HT-29 (cell line): ENCODE measurements at regions not wholly inside any gene's neighbourhood (a gene's known extent, or its start where the extent isn't known, plus 50 kb on each side); places are given as distances from the start of the nearest gene placed in this dataset.
"Not testable (repeated sequence)": the region's sequence is repeated elsewhere in the genome, so short reads cannot be mapped to it uniquely, and the experiment has no call there.

Experiments
- DNase-seq: peaks from one replicate; pipeline ENCODE4 v3.0.0-alpha.2; 2015; ENCODE audit warnings: low spot score

DNA sequence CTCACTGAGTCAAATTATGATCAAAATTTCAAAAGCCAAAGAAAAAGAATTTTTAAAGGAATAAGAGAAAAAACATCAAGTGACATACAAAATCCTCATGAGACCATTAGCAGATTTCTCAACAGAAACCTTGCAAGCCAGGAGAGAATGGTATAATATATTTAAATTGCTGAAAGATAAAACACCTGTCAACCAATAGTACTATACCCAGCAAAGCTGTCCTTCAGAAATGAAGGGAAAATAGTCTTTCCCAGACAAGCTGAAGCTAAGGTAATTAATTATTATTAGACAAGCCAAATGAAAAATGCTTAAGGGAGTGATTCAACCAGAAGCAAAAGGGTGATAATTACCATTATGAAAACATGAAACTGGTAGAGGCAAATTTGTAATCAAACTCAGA is 104.2 kb upstream of the TET2 start:
- DNase-seq = no peak

DNA sequence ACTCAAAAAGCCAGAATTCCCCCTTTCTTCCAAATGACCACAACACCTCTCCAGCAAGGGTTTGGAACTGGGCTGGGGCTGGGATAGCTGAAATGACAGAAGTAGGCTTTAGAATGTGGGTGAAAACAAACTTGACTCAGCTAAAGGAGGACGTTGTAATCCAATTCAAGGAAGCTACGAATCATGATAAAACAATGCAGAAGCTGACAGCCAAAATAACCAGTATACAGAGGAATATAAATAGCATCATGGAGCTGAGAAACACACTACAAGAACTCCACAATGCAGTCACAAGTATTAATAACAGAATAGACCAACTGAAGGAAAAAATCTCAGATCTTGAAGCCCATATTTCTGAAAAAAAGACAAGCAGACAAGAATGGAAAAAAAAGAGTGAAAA is 95.8 kb upstream of the TET2 start:
- no peak for DNase-seq

DNA sequence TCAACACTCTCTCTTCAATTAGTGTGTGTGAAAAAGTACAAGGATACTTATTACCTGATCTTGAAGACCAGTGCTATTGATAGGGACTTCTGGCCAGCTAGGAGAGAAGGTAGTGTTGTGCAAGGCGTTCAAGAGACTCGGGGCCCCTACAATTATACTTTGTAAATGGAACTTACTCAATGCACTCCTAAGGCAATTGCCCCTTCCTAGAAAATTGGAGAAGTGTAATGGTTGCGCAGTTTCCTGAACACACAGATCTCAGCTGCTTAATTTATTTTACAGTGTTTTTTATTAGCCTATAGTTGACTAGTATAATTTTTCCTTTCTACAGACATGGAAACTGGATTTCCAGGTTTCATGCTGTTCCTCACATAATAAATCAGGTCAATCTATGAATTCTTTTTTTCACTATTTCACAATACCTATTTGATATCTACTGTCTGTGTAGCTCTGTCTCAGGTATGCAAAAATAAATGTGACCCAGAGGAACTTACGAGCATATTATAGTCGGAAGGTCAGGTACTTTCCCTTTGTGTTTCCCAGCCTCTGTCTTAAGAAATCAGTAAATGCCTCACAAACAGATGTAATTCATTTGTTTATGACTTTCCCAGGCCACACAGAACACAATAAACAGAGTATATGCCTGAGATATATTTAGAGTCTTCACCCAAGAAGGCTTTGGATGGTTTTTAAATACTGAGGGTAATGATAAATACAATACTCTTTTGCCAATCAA is 89.1 kb upstream of the TET2 start:
- no peak for DNase-seq

DNA sequence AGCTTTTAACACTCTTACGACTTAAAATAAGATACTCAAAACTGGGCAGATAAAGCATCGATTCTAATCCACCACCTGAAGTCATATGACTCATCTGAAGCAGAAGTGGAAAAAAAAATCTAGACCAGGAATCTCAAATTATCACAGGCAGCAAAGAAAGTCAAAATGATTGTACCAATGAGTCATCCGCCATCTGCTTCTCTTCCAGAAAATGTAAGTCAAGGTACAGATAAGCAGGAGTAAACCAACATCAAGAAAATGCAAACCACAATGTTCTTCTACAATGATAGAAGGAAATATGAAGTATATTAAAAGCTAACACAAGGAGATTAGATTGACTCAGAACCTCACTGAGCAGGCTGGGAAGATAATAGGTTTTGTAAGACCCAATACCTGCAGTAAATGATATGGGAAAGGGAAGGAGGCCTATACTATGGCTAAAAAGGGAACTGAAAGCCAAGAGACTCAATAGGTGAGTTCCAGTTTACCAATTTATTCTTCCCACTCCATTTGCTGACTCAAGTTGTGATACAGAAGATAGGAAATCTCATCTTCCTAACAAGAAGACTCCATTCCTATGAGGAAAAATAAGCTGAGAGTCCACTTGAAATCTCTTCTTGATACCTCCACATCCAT is 88.4 kb upstream of the TET2 start:
- no peak for DNase-seq

DNA sequence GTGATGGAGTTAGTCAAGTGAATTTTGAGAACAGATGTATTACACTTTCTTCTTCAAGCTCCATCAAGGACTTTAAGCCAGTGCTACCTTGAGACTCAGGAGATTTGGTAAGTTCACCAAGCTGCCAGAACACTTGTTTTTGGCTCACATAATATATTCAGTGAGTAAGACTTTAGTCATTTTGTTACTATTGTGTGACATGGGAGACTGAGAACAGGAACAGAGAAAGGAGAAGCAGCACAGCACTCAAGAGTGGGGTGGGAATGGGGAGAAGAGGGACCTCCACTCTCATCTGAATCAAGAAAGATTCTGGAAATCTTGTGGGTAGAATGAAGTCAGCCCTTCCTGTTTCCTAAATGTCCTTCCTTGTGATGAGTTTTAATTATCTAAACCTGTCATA is 87.3 kb upstream of the TET2 start:
- no peak for DNase-seq

DNA sequence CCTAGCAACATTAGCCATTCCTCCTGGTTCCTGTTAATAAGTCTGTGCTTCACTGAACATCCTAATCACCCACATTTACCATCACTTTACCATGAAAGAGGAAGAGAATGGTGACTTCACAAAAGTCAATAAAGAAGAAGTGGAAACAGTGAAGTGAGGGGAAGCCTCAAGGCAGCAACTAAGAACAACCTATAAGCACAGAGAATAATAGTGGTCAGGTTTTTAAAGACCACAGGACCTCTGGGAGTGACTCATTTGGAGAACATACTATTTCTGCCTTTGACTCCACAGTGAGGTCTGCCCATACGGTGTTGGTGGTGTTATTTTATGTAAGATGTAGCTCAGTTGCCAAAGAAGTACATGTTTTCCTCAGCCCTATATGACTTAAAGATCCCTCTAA is 86.0 kb upstream of the TET2 start:
- DNase-seq = no peak

DNA sequence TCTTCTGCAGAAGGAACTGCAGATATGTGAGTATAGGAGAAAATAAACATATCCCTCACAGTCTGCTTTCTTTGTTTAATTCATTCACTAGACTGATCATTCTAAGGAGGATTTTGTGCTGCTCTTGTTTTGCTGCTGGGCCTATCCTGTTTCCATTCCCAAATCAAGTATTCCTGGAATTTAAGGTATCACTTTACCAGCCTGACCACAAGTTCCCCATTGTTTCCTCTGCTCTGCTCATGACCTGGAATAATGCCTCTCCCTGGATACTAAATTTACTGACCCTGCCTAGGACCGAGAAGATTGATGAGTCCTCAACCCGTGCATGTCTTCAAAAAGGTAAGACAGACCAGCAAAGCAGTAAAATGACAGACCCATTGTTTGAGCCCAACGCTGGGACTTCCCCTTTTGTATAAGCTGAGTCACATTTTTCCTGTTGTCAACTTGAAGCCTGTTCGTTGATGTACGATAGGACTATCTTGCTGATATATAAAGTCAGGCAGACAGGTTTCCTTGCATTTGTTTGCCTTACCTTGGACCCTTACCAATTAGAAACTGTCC is 85.5 kb upstream of the TET2 start:
- DNase-seq = no peak

DNA sequence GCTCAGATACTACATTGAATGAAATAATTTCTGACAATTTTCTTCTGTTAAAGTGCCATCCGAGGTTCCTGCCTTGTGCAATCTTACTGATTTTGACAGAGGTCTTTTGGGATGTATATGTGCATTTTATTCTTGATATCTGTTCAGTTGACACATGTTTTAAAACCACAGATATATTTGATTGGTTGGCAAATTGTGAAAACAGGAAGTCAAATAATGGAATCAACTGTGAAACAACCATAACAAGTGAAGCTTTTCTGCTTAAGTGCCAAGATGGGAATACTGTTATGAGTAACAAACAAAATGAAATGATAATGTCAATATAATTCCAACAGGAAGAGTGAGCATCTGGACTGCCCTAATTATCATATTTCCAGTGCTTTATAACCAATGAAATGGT is 84.9 kb upstream of the TET2 start:
- DNase-seq = no peak

DNA sequence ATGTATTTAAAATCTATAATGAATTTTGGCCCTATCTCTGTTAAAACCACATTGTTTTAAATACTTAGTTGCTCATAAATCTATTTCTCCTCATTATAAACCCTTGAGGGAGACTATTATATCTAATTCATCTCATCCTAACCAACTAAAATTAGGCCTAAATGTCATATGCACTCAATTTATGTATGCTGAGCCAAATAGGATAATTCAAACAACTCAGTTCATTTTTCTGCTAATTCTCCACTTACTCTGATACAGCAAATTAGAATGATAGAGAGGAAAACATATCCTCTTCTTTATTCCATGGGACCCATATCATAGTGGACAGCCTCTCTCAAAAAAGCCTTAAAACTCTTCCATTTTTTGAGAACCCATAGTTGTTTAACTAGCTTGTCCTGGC is 80.3 kb upstream of the TET2 start:
- no peak for DNase-seq

DNA sequence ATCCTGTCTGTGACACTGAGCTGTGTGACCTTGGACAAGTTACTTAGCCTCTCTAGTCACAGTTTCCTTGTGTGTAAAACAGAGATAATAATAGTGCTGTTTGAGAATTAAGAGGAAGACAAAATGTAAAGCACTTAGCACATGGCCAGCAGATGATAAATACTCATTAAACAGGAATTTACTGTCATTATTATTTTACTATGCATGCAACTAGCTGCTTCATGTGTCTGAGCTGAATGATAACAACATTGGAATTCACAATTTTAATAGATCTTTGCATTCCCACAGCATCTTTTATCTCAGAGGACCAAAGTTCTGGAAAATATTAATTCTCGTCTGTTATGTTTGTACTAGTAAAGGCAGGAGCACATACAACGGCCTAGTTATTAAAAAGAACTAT is 79.2 kb upstream of the TET2 start:
- DNase-seq = no peak

DNA sequence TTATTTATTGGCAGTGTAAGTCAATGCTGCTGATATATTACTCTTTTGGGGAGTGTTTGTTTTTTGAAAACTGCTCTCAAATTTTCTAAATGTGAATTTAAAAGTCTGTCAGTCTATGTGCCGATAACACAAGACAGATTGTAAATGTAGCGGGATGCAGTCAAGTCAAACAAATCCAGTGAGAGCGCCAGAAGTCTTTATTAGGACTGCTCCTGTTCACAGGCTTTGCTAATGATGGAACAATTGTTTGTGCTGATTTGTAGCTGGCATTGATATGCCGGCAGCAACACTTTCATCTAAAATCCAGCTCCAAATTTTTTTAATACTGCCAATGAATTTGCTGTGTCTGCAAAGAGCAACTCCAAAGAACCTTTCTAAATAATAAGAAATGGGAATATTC is 78.7 kb upstream of the TET2 start:
- no peak for DNase-seq

DNA sequence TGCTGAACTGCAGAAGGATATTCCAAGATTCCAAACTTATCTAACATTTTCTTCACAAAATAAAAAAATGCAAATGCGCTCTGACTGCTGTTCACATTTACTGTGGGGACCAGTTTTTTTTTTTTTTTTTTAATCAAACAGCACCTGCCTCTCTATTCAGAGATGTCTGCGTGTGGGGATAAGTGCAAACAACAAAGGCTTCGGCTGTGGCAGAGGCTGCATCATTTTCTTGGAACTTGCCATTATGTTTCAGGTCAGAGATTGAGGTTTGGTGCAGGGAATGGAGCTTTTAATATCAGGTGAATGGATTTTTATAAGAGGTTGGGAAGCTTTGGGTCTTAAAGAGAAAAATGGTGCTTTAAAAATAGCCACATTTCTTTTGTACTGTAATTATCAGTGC is 78.2 kb upstream of the TET2 start:
- DNase-seq = no peak

DNA sequence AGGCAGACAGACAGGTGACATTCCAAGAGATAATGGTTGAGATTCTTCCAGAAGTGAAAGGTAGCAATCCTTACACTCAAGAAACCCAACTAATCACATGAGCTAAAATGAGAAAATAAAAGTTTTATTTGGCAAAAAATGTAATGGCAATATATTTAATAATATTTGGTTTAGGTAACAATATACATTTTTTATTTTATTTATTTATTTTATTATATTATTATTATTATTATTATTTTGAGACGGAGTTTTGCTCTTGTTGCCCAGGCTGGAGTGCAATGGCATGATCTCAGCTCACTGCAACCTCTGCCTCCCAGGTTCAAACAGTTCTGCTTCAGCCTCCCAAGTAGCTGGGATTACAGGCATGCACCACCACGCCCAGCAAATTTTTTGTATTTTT is 74.6 kb upstream of the TET2 start:
- DNase-seq = not testable (repeated sequence)

DNA sequence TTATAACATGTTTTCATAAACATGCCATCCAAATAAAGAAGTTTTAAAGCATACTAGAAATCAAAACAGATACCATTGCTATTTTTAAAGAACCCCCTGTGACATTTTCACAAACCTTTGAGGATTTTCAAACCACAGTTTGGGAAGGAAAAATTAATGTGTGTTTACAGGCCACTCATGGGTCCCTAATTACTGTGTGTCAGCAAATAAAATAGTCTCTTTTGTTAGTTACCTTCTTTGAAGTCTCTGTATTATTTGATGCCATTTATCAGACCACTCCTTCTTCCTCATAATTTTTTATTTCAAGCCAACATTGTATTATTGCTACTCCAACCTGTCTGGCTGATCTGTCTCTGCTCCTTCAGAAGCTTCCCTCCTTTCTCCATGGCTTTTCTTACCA is 72.6 kb upstream of the TET2 start:
- DNase-seq = no peak

DNA sequence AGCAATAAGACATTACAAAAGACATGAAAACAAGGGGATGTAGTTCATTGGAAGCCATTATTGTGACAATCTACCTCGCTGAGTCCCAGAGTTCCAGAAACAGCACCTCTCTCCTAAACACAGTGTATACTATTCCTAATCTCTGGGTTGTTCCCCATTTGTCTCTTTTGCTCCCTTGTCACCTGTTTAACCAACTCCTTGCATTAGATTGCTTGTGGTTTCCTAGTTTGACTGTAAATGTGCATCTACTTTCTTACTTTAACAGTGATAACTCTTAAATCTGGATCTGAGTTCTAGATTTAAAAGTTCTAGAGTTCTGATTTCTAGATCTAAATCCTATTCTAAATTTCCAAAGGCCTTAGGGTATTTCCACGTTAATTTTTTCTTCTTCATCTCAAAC is 71.6 kb upstream of the TET2 start:
- DNase-seq = no peak

DNA sequence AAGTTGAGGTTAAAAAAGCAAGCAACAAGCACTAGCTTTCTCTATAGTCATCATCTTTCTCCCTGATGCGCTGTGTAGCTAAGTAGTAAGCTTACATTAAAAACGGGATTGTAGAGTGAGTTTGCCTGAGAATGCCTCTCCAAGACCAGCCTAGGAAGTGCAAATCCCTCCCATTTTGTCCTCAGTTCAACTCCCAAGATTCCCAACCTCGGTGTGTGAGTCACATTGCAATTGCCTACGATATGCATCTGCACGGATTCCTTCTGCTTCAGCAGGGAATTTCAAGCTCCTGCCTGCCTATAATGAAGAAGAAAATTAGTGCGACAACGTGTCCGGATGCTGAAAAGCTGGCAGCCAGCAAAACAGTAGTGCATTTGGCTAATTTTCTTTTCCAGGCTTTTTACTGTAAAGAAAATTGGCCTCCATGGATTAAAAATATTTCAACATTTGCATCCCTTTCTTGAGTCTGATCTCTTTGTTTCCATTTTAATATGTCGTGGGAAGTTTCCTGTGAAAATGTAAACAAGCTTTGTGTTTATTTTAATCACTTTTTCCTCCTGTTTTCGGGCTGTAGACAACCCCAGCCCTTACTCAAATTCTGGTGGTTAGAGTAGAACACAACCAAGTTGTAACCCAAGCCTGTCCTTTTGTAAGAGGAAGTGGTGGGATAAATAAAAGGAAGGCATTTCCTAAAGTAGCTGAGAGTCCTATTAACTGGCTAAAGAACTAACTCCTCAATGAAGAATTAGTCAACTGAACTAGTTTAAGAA is 58.4 kb upstream of the TET2 start:
- no peak for DNase-seq

DNA sequence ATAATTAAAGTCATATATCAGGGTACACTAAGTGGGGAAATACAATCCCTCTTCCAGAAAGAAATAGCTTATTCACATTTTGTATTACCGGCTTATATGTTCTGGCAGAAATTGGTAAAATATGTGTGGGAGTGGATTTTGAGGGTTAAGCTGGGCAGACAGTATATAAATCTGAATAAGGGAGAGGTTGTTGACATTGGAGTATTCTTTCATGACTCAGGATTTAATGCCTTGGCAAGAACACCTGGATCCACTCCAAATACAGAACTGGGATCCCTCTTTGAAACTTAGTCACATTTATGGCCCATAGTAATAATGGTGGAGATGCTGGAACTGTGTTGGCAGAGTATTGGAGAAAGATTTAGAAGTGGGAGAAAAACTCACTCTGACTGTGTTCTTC is 54.3 kb upstream of the TET2 start:
- DNase-seq = peak; percentile 10

DNA sequence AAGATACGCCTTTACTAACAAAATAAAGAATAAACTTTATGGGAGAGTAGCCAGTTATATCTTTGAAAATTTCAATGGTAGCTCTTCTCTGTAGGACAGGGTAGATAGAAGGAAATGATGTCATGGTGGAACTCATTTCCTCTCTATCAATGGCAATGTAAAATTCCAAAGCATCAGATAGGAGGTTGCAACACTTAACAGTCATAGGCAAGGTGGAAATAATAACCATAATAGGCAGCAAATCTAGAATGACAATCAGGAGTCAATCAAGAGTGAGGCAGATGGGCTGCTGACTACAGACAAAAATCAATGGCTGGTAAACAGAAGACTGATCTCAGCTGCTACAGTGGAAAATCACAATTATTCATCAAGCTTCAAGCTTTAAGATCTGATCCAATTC is 53.9 kb upstream of the TET2 start:
- DNase-seq = no peak

DNA sequence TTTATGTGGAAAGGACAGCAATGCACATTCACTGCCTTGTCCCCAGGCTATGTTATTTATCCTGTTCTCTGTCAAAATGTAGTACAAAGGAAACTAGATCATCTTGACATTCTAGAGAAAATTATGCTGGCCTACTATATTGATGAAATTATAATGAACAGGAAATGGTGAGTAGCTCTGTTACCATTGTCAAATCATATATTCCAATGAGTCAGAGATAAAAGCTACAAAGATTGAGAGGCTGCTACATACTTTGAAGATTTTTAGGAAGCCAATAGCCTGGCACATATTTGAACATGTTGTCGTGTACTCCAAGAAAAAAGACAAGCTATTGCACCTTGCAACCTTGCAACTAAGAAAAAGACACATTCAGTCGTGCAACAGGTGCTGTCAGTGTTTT is 52.7 kb upstream of the TET2 start:
- DNase-seq = no peak
